ENCODE measurements at regions not wholly inside any gene's neighbourhood (a gene's known extent, or its start where the extent isn't known, plus 50 kb on each side); places are given as distances from the start of the nearest gene placed in this dataset.

DNA sequence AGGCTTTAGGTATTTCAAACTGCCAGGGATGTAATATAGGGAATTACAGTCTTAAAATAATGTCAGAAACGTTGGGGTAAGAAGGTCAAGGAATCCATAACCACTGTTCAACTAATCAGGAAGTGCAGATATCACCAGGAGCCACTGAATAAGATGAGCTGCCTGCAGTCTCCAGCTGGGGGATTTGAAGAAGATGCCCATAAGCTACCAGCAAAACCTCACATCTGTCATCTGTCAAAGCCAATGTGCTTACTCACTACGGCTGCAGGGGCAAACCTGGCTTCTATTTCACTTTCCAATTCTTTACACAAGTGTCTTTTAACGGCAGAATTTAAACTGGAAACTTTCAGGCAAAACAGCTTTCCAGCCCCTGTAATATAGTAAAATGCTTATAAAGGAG, 1410.1 kb upstream of the ATXN8OS start:
- DNase-seq (ENCODE audit: low read depth in 3 of 3, low spot score in 2 of 3): no peak

DNA sequence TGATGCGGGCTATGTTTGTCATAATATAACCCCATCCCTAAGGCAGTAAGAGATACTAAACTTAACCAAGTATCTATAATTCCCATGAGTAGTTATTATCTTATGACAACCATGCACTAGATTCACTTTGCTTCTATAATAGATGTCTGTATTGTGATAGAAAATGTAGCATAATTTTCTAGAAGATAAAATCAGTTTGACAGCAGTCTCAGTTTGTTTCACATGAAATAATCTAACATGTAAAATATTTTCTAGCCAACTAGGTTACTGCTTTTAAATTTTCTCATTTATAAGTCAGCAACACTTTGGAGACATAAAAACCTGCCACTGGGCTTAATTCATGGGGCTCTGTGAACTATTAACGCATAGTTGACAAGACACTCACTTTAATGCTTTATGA, 1410.7 kb upstream of the ATXN8OS start:
- DNase-seq (ENCODE audit: low read depth in 3 of 3, low spot score in 2 of 3): no peak

DNA sequence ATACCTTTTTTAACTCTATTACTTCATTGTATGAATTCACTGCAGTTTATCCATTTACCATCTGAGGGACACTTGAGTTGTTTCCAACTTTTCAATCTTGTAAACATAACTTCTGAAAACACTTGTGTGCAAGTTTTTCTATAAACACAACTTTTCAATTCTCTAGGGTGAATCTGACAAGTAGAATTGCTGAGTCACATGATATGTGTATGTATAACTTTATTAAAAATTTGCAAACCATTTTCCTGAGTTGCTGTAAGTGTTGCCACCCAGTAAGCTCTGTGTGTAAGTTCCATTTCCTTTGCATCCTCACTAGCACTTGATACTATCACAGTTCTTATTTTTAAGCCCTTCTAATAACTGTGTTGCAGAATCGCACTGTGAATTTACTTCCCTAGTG, 1415.6 kb upstream of the ATXN8OS start:
- DNase-seq (ENCODE audit: low read depth in 3 of 3, low spot score in 2 of 3): no peak

DNA sequence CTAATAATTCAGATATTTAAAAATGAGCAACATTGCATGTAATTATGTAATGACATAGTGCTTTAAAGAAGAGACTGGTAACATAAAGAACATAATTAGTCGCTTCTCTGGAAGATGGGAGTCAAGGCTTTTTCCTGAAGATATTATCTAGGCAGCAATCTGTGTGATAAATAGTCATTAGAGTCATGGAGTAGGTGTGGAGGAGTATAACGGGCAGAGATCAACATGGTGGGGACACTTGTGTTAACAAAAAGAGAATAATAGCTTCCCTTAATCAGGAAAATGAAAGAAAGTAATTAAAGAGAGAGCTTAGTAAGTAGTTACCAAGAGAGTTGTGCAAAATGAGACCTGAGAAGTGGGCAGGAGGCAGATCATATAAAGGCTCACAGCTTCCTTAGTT, 1417.1 kb upstream of the ATXN8OS start:
- no peak for DNase-seq (ENCODE audit: low read depth in 3 of 3, low spot score in 2 of 3)

DNA sequence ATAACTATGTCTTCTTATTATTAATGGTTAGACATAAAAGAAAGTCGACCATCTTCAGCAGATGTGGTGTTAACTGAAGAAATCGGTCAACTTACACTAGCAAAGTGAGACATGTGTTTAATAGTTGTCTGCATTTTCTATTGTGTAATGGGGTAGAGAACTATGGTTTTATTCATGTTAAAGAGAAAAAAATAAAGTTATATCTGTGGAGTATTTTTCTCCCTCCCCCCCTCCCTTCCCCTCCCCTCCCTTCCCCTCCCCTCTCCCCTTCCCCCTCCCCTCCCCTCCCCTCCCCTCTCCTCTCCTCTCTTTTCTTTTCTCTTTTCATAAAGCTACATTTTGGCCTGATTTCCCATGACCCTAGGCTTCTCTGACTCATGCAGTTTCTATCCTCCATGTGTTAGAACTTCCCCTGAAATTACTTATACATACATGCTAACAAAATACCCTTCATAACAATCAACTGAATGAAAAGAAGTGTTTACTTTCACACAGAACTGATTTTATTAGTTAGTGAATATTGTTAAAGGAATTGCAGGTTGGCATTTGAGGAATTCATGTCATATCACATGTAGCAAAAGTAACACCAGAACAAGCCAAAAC, 1431.0 kb upstream of the ATXN8OS start:
- DNase-seq (ENCODE audit: low read depth in 3 of 3, low spot score in 2 of 3): no peak

DNA sequence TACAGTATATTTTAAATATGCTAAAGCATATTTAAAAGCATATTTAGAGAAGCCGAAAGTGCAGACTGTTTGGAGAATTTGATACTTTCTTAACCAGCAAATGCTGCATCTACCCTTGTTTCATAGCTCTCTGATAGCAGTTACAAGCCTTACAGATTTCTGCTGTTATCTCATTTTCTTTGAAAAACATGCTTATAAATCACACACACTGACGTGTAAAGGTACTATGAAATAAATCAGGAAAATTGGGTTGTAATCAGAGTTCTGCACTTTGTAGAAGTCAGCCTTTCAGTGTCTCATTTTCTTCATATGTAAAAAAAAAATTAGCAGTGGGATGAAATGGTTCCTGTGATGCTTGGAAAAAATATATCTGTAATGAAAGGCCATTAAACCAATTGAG, 1432.4 kb upstream of the ATXN8OS start:
- no peak for DNase-seq (ENCODE audit: low read depth in 3 of 3, low spot score in 2 of 3)

DNA sequence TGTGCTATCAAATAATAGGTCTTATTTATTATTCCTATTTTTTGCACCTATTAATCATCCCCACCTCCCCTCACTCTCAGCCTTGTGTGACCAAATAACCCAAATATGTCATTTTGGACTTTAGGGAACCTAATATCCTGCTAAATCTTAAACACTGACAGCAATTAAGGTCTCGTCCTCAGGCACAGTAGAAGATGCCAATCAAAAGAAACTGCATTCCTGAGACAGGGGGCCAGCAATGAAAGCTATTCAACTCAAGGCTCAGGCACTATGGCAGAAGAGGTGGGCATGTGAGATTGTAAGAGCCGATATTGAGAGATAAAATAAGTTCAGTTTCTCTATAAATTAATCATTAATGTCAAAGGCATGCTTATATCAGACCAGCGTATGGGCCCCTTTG, 1437.7 kb upstream of the PCDH9 start:
- DNase-seq (ENCODE audit: low read depth in 3 of 3, low spot score in 2 of 3): no peak

DNA sequence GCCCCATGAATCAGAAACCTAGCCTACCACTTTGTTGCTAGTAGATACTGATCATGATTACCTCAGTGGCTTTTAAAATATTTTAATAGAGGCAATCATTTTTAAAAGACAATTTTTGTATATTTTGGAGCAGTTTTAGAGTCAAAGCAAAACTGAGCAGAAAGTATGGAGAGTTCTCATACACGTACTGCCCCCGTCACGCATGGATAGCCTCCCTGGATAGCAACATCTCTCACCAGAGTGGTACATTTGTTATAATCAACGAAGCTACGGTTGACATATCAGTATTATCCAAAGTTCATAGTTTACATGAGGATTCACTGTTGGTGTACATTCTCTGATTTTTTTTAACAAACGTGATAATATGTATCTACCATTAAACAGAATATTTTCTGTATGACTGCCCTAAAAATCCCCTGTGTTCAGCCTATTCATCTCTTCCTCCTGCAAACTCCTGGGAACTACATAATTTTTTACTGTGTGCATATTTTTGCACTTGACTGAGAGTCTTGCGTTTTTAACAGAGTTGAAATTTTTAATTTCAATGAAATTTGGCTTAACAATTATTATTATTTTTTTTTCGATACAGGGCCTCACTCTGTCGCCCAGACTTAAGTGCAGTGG, 1436.8 kb upstream of the PCDH9 start:
- DNase-seq (ENCODE audit: low read depth in 3 of 3, low spot score in 2 of 3): no peak

DNA sequence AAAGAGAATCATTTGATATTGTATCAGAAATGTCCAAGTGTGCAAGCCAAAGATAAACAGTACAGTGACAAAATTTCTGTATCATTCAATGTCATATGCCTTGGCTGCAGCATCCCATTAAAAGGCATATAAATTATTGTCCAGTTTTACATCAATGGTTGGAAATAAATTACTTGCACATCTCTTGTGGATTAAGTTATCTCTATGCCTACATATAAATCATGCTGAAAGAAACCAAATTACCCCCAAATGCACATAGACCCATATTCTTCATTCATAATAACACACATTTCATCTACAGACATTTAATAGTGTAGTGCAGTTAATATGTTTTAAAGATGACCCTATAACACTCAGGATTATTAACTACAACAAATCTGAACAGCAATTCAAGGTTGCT, 1415.7 kb upstream of the PCDH9 start:
- DNase-seq (ENCODE audit: low read depth in 3 of 3, low spot score in 2 of 3): no peak

DNA sequence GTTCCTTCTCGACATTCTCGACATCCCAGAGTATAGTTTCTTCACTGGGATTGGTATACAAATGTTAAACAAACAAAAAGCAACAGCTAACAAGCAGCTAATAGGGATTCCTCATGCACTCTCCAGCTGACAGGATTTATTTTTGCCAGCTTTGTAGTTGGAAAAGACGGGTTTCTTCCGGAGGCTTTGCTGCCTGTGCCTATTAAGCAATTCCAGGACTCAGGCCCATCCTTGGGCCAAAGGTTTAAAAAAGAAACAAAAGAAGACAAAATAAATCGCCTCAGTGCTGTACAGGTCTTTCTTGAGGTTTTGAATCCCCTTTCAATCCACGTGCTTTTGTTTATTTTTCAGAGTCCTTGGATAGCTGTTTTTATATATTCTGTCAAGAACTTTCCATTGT, 1414.5 kb upstream of the PCDH9 start:
- DNase-seq (ENCODE audit: low read depth in 3 of 3, low spot score in 2 of 3): no peak

DNA sequence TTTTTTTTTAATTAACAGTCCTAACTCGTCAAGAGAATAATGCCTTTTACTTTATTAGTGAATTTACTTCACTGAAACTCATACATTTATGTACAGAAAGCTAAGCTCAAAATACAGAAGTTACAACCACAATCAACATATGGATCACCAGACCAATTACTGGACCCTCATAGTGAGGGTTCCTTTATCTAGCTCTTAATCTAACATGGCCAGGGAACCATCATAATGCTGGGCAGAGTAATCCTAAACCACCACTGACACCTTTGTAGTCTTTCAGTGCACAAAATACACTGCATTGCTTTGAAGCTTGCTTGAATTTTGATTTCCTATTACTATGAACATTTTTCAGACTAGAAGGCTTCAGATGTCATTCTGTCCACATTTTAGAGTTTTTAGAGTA, 1406.6 kb upstream of the PCDH9 start:
- DNase-seq (ENCODE audit: low read depth in 3 of 3, low spot score in 2 of 3): no peak

DNA sequence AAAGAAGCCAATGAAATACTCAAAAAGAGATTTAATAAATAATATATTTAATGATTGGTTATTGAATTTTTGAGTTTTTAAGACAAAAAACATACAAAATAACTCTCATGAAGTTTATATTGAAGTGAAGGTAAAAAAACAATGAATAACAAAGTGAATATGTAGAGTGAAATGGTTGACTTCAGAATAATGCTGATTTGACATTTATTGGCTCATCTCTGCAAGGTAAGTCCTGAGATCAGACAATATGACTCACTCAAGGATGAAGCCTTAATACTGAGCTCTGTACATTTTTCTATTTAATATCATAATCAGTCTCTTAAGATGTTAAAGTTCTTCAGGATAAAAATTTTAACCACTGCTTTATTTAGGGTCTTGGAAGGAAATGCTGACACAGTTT, 1398.9 kb upstream of the PCDH9 start:
- DNase-seq (ENCODE audit: low read depth in 3 of 3, low spot score in 2 of 3): no peak

DNA sequence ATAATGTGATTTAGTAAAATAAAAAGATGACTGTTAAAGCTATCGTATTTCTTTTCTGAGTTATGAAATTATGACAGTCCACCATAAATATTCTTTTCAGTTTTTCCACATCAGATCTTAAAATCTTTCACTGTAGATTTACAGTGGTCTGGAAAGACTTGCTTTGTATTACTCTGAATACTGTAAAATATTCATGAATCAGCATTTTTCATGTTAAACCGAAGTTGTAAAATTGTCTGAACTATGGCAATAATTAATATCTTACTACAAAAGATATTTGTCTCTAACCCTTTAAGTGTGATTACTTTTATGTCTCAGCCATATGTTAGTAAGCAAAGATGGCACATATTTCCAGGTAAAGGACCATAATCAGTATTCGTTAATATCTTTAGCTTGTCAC, 1397.2 kb upstream of the PCDH9 start:
- no peak for DNase-seq (ENCODE audit: low read depth in 3 of 3, low spot score in 2 of 3)

DNA sequence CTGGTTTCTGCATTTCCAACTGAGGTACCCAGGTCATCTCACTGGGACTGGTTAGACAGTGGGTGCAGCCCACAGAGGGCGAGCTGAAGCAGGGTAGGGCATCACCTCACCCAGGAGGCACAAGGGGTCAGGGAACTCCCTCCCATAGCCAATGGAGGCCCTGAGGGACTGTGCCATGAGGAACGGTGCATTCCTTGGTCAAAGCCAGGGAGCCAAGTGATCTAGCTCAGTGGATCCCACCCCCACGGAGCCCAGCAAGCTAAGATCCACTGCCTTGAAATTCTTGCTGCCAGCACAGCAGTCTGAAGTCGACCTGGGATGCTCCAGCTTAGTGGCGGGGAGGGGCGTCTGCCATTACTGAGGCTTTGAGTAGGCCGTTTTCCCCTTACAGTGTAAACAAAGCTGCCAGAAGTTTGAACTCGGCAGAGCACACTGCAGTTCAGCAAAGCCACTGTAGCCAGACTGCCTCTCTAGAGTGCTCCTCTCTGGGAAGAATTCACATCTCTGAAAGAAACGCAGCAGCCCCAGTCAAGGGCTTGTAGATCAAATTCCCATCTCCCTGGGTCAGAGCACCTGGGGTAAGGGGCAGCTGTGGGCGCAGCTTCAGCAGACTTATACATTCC, 1386.6 kb upstream of the PCDH9 start:
- no peak for DNase-seq (ENCODE audit: low read depth in 3 of 3, low spot score in 2 of 3)

DNA sequence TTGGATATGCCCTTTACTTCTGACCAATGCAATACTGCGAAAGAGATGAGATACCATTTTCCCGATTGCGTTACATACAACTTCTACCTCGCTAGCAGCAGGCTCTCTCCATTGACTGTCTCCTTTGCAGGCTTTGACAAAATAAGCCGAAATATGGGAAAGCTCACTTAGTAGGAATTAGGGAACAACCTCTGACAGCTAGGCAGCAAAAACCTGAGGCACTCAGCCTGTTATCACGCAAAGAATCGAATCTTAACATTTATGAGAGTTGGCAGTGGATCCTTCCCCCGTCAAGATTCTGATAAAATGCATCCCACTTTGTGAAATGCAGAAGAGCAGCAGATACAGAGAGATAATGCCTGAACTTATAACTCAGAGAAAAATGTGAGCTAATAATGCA, 1379.5 kb upstream of the PCDH9 start:
- no peak for DNase-seq (ENCODE audit: low read depth in 3 of 3, low spot score in 2 of 3)

DNA sequence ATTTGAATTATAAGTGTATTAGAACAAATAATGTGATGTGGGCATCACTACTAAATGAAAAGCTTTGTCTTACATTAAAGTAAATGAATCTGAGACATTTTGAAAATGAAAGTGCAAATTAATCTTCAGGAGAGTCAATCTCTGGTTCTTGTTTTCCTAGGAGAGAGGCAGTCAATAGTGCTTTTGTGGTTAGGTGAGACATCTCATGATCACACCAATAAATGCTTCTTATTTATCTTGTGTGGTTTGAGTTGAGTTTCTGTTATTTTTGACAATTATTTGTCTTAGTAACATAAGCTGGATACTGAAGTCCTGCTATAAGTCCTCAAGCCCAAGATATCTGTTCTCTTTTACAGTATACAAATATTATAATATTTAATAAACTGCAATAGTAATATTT, 1378.0 kb upstream of the PCDH9 start:
- DNase-seq (ENCODE audit: low read depth in 3 of 3, low spot score in 2 of 3): no peak

DNA sequence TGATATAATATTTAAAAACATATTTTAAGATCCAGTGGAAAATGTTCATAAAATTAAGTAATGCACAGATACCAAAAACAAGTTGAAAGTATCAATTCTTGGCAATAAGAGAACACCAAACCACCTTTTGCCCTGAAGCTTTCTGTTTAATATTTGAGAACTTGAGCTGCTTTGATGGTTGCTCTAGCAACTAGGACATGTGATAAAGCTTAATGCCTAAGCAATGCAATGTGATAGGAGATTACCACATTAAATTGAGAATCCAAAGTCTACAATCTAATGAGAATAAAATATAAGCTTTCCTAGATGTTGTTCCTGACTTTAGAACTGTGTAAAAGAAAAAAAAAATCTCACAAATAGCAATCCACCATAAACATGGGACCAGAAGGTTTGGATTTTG, 1367.5 kb upstream of the PCDH9 start:
- no peak for DNase-seq (ENCODE audit: low read depth in 3 of 3, low spot score in 2 of 3)

DNA sequence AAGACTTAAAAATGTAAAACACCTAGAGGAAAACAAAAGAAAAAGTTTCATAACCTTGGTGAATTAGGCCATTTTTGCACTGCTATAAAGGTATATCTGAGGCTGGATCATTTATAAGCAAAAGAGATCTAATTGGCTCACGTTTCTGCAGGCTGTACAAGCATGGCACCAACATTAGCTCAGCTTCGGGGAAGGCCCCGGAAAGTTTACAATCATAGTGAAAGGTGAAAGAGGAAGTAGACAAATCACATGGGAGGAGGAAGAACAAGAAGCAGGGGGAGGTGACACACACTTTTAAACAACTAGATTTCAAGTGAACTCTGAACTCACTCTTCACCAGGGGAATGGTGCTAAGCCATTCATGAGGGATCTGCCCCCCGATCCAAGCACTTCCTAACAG, 1358.5 kb upstream of the PCDH9 start:
- DNase-seq (ENCODE audit: low read depth in 3 of 3, low spot score in 2 of 3): no peak

DNA sequence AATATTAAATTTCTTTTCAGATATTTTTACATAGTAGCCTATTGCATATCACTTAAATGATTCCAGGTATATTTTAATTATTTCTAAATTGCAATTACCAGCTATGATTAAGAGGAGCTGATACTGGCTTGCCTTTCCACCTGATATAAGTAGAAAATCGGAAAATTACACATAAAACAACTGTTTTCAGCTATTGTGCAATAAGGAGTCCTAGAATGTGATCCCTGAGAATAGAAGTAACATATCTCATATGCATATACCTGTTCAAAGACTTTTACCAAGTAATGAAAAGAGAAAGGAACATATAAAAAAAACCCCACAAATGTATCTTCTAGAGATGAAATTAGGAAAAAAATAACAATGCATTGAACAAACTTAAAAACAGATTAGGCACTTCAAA, 1354.6 kb upstream of the PCDH9 start:
- DNase-seq (ENCODE audit: low read depth in 3 of 3, low spot score in 2 of 3): no peak

DNA sequence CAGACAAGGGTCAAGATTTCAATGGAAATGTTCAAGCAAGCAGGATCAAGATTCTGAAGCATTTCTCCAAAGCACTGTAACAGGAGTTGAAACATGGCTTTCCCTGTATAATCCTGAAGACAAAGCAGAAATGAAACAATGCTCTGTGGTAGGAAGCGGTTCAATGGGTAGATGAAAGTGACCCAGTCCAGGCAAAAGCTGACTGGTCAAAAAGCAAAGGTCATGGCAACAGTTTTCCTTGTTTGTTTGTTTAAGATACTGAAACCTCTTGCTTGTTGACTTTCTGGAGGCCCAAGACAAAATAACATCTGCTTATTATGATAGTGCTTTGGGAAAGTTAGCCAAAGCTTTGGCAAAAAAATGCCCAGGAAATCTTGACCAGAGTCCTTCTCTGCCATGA, 1343.9 kb upstream of the PCDH9 start:
- DNase-seq (ENCODE audit: low read depth in 3 of 3, low spot score in 2 of 3): no peak

DNA sequence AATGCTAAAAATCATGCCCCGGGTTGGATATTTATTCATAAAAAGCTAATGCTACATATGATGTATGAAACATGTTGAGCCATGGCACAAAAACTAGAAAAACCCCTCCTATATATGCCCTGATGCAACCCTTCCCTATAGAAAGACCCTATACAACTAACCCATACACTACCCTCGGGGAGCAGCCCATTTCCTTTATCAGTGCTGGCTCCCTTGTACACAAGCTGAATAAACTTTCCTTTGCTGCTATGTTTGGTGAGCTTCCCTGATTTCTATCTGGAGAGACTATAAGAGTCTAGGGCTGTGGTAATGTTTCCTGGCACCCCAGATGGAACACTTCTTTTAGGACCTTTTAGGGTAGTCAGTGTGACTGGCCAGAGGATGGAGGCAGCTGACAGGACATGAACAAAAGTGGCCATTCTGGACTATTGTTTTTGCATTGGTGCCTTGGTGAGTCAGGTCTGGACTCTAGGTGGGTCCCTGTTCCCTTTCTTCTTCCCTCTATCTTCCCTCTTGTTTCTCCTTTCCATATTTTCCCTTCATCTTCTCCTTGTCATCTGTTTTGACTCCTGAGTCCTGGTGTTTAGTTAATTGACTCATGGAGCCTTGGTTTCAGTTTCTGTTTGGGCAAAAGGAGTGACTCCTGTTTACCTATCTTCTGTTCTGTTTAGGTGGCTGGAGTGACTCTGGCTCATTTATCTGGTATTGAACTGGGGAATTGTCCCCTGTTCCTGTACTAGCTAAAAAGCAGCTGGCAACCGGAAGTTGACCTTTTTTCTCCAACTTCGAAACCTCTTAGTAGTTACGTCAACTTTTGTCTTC, 1321.8 kb upstream of the PCDH9 start:
- DNase-seq (ENCODE audit: low read depth in 3 of 3, low spot score in 2 of 3): no peak

DNA sequence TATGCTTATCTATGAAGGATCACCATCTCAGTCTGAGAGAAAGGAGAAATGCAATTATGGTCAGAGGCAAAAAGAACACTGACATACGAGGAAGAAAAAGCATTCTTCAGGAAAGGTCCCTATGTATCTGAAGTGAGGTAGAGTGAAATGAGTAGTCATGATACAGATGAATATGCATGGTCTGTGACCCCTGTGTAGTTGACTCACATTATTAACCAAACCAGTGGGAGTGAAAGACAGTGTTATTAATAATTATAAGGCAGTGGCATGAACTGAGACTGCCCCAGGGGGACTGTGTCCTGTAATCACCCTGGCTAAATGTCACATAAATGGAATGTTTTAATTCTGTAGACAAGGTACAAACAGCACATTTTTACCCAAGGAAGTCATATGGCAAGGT, 1320.2 kb upstream of the PCDH9 start:
- no peak for DNase-seq (ENCODE audit: low read depth in 3 of 3, low spot score in 2 of 3)

Data from right renal cortex interstitium (tissue), 3 donors.